ENCODE measurements at regions not wholly inside any gene's neighbourhood (a gene's known extent, or its start where the extent isn't known, plus 50 kb on each side); places are given as distances from the start of the nearest gene placed in this dataset.

DNA sequence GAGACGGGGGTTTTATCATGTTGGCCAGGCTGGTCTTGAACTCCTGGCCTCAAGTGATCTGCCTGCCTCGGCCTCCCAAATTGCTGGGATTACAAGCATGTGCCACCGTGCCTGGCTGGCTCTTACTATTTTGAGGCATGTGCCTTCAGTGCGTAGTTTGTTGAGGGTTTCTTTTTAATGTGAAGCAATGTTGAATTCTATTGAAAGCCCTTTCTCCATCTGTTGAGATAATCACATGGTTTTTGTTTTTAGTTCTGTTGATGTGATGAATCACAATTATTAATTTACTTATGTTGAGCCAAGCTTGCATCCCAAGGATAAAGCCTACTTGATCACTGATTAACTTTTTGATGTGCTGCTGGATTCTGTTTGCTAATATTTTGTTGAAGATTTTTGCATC is 290.9 kb downstream of the KCNRG start:
- no peak overlapping the region for H3K4me3 ChIP-seq
- H3K27ac ChIP-seq: no peak overlapping the region
- H3K36me3 ChIP-seq (replicated peaks in 1 of 2; ENCODE audit: insufficient read depth in 1 of 2, low read depth in 2 of 2): no peaks in the 10 kb centered on the region
- DNase-seq: no peak
- no peak for ATAC-seq
- no peak for TF ChIP-seq POLR2A (IDR thresholded peaks at IDR 0.05)
- TF ChIP-seq, protein P1, sequence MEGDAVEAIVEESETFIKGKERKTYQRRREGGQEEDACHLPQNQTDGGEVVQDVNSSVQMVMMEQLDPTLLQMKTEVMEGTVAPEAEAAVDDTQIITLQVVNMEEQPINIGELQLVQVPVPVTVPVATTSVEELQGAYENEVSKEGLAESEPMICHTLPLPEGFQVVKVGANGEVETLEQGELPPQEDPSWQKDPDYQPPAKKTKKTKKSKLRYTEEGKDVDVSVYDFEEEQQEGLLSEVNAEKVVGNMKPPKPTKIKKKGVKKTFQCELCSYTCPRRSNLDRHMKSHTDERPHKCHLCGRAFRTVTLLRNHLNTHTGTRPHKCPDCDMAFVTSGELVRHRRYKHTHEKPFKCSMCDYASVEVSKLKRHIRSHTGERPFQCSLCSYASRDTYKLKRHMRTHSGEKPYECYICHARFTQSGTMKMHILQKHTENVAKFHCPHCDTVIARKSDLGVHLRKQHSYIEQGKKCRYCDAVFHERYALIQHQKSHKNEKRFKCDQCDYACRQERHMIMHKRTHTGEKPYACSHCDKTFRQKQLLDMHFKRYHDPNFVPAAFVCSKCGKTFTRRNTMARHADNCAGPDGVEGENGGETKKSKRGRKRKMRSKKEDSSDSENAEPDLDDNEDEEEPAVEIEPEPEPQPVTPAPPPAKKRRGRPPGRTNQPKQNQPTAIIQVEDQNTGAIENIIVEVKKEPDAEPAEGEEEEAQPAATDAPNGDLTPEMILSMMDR (IDR thresholded peaks at IDR 0.05): no peak
- H3K27me3 ChIP-seq: no peaks in the 10 kb centered on the region
- intact Hi-C loops (cut with DNase I): no loop called here
- WGBS, 2 donors: 79 to 86% methylated on average over 4 of the region's 4 CpGs
- H3K9me3 ChIP-seq: no peaks in the 10 kb centered on the region
- H3K4me1 ChIP-seq: no peaks in the 10 kb centered on the region

GRCh38 chr13:50309318-50309717 is 294.1 kb downstream of the KCNRG start:
- ATAC-seq: no peak
- no peak for DNase-seq
- 77% methylated on average over 2 of the region's 2 CpGs for WGBS, 2 donors
- no peak overlapping the region for H3K27ac ChIP-seq
- no peak for TF ChIP-seq POLR2A (IDR thresholded peaks at IDR 0.05)
- TF ChIP-seq, protein P1 (IDR thresholded peaks at IDR 0.05): no peak
- H3K4me3 ChIP-seq: no peak overlapping the region
- H3K9me3 ChIP-seq: no peaks in the 10 kb centered on the region
- intact Hi-C loops (cut with DNase I): no loop called here
- H3K4me1 ChIP-seq: no peaks in the 10 kb centered on the region
- H3K27me3 ChIP-seq: no peaks in the 10 kb centered on the region
- H3K36me3 ChIP-seq (replicated peaks in 1 of 2; ENCODE audit: insufficient read depth in 1 of 2, low read depth in 2 of 2): no peaks in the 10 kb centered on the region

GRCh38 chr13:50309882-50310594 is 294.8 kb downstream of the KCNRG start:
- Histone ChIP-seq H3K27me3 (no peaks in the 10 kb centered on the region), H3K9me3 (no peaks in the 10 kb centered on the region), H3K27ac (no peak overlapping the region), H3K36me3 (replicated peaks in 1 of 2; ENCODE audit: insufficient read depth in 1 of 2, low read depth in 2 of 2) (no peaks in the 10 kb centered on the region), H3K4me1 (no peaks in the 10 kb centered on the region), H3K4me3 (no peak overlapping the region)
- ATAC-seq: no peak
- intact Hi-C loops (cut with DNase I): no loop called here
- WGBS, 2 donors: 46 to 50% methylated on average over 7 of the region's 7 CpGs
- DNase-seq: no peak
- TF ChIP-seq, protein P1 (IDR thresholded peaks at IDR 0.05): no peak
- TF ChIP-seq POLR2A (IDR thresholded peaks at IDR 0.05): no peak

DNA sequence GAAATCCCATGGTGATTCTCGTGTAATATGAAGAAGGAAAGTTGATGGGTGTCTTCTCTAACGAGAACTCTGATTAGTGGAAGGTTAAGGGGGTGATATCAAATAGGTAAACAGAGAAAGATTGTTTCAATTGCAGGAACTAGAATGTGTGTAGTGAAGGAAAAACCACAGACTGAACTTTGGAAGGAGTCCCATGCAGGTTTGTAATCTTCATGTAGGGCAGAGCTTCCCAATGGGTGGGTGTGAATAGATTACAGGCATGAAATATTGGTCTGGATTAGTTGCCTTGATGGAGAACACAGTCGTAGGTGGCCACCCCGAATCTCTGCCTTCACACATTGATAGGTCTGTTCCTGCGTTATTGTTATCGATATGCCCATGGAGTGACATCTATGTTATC is 295.5 kb downstream of the KCNRG start:
- H3K9me3 ChIP-seq: no peaks in the 10 kb centered on the region
- no peak overlapping the region for H3K4me3 ChIP-seq
- 60 to 70% methylated on average over 6 of the region's 6 CpGs for WGBS, 2 donors
- H3K27me3 ChIP-seq: no peaks in the 10 kb centered on the region
- no peaks in the 10 kb centered on the region for H3K4me1 ChIP-seq
- H3K27ac ChIP-seq: no peak overlapping the region
- no peaks in the 10 kb centered on the region for H3K36me3 ChIP-seq (replicated peaks in 1 of 2; ENCODE audit: insufficient read depth in 1 of 2, low read depth in 2 of 2)
- DNase-seq: no peak
- TF ChIP-seq POLR2A (IDR thresholded peaks at IDR 0.05): no peak
- TF ChIP-seq, protein P1 (IDR thresholded peaks at IDR 0.05): no peak
- ATAC-seq: no peak
- intact Hi-C loops (cut with DNase I): no loop called here

DNA sequence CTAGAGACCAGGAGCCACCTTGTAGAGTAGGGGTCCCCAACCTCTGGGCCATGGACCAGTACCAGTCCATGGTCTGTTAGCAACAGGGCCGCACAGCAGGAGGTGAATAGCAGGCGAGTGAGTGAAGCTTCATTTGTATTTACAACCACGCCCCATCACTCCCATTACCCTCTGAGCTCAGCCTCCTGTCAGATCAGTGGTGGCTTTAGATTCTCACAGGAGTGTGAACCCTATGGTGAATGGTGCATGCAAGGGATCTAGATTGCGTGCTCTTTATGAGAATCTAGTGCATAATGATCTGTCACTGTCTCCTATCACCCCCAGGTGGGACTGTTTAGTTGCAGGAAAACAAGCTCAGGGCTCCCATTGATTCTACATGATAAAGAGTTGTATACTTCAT is 303.6 kb downstream of the KCNRG start:
- 94 to 97% methylated on average over 4 of the region's 4 CpGs for WGBS, 2 donors
- Histone ChIP-seq H3K27me3 (no peaks in the 10 kb centered on the region), H3K9me3 (no peaks in the 10 kb centered on the region), H3K27ac (no peak overlapping the region), H3K4me1 (peaks cover 17% of the 10 kb centered on the region), H3K4me3 (no peak overlapping the region), H3K36me3 (replicated peaks in 1 of 2; ENCODE audit: insufficient read depth in 1 of 2, low read depth in 2 of 2) (no peaks in the 10 kb centered on the region)
- TF ChIP-seq, protein P1 (IDR thresholded peaks at IDR 0.05): no peak
- no peak for TF ChIP-seq POLR2A (IDR thresholded peaks at IDR 0.05)
- intact Hi-C loops (cut with DNase I): no loop called here
- DNase-seq: no peak
- ATAC-seq: no peak

All from body of pancreas (tissue), 4 donors.